ENCODE measurements at regions not wholly inside any gene's neighbourhood (a gene's known extent, or its start where the extent isn't known, plus 50 kb on each side); places are given as distances from the start of the nearest gene placed in this dataset.

DNA sequence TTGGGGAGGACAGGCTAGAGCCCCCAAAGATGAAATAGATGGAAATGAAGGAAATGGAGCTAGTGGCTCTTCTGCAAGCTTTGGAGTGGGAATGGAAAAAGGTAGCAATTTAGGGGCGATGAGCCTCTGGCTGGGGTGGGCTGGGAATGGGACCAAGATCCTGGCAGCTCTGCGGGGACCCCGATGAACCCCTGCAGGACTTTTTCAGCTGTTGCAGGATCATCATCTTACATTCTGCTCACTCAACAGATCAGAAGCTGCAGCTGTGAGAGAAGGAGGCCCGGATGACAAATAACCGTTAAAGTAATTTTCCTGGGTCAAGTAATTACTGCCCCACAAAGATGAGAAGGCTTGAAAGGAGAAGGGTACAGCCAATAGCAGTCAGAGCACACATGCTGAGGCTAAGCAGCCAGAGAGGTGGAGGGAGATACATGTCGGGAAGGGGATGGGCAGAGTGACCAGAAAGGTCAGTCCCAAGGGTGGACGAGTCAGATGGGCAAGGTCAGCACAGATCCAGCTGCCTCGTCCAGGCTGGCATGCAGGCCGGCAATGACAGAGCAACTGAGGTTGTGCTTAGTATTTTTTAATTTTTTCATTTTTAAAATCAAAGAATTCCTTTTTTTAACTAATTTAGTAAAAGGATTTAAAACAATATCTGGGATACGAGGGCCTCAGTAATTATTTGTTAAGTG lies 245.0 kb upstream of the RAB6C start:
- Mint-ChIP-seq H3K27ac (no peak overlapping the region), H3K4me1 (no peaks in the 10 kb centered on the region), H3K4me3 (no peak overlapping the region), H3K9me3 (peaks cover 0 to 3% (median 0%) of the 10 kb centered on the region in 7 donors), H3K27me3 (peaks cover 0 to 5% (median 0%) of the 10 kb centered on the region in 3 donors), H3K36me3 (no peaks in the 10 kb centered on the region)
- DNase-seq (no peak), ATAC-seq (ENCODE audit: low read depth in 2 of 2) (no peak)

- DNase-seq (no peak), ATAC-seq (ENCODE audit: low read depth in 2 of 2) (no peak)
- H3K27me3 Mint-ChIP-seq: peaks cover 0 to 12% (median 0%) of the 10 kb centered on the region in 3 donors
- H3K4me3 Mint-ChIP-seq: no peak overlapping the region
- no peaks in the 10 kb centered on the region for H3K4me1 Mint-ChIP-seq
- H3K9me3 Mint-ChIP-seq: peaks cover 0 to 3% (median 0%) of the 10 kb centered on the region in 7 donors
- no peaks in the 10 kb centered on the region for H3K36me3 Mint-ChIP-seq
- H3K27ac Mint-ChIP-seq: no peak overlapping the region
These were observed 243.9 kb upstream of the RAB6C start for GRCh38 chr2:129735576-129735975.

GRCh38 chr2:129737660-129738527 lies 241.6 kb upstream of the RAB6C start:
- Mint-ChIP-seq H3K36me3 (no peaks in the 10 kb centered on the region), H3K27me3 (peaks cover 0 to 12% (median 0%) of the 10 kb centered on the region in 3 donors), H3K4me1 (no peaks in the 10 kb centered on the region), H3K4me3 (no peak overlapping the region), H3K27ac (no peak overlapping the region), H3K9me3 (peaks cover 0 to 3% (median 0%) of the 10 kb centered on the region in 7 donors)
- DNase-seq (no peak), ATAC-seq (ENCODE audit: low read depth in 2 of 2) (no peak)

- peaks cover 0 to 3% (median 0%) of the 10 kb centered on the region in 7 donors for H3K9me3 Mint-ChIP-seq
- no peak for ATAC-seq (ENCODE audit: low read depth in 2 of 2)
- no peak overlapping the region for H3K27ac Mint-ChIP-seq
These were observed 240.7 kb upstream of the RAB6C start for GRCh38 chr2:129738799-129739198.

DNA sequence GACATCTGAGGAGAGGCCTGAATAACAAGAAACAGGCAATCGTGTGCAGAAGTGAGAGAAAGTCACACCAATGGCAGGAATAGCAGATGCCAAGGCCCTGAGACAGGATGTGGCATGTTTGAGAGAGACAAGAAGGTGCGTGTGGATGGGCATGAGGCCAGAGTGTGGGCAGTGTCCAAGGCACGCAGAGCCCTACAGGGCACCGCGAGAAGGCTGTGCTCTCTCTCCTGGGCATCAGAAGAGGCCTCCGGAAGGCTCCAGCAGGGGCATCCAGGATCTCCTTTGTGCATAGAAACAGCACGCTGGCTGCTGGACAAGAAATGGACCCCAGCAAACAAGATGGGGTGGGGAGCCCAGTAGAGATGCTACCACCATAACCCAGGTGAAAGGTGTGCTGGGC lies 239.0 kb upstream of the RAB6C start:
- H3K9me3 Mint-ChIP-seq: peaks cover 0 to 3% (median 0%) of the 10 kb centered on the region in 7 donors
- peaks cover 0 to 12% (median 0%) of the 10 kb centered on the region in 3 donors for H3K27me3 Mint-ChIP-seq
- no peaks in the 10 kb centered on the region for H3K4me1 Mint-ChIP-seq
- DNase-seq: no peak
- no peak overlapping the region for H3K4me3 Mint-ChIP-seq
- H3K36me3 Mint-ChIP-seq: no peaks in the 10 kb centered on the region
- ATAC-seq (ENCODE audit: low read depth in 2 of 2): no peak
- peak overlapping the region in 1 of 6 donors; percentile 28 for H3K27ac Mint-ChIP-seq

More at GRCh38 chr2:129738799-129739198, 240.7 kb upstream of the RAB6C start:
- H3K27me3 Mint-ChIP-seq: peaks cover 0 to 12% (median 0%) of the 10 kb centered on the region in 3 donors
- H3K4me1 Mint-ChIP-seq: no peaks in the 10 kb centered on the region
- no peak for DNase-seq
- H3K36me3 Mint-ChIP-seq: no peaks in the 10 kb centered on the region
- no peak overlapping the region for H3K4me3 Mint-ChIP-seq

DNA sequence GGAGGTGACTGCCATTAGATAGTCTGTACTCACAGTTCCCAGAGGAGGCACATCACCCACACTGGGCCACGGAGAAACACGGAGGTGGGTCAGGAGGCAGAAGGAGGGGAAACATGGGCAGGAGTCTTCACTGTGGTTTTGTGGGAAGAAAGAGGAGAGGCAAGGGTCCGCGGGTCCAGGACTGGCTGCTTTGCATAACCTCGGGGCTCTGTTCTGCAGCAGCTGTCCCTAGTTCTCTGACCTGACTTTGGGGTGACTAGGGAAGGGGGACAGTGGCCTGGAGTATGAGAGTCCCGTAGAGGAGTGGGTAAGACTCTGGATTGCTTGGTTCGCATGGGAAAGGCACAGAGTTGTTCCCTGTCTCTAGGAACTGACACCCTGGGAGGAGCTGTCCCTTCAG lies 238.3 kb upstream of the RAB6C start:
- ATAC-seq (ENCODE audit: low read depth in 2 of 2) (no peak), DNase-seq (no peak)
- Mint-ChIP-seq H3K4me1 (no peaks in the 10 kb centered on the region), H3K27ac (peak overlapping the region in 1 of 6 donors; percentile 33), H3K27me3 (peaks cover 0 to 16% (median 6%) of the 10 kb centered on the region in 3 donors), H3K9me3 (peaks cover 0 to 4% (median 1%) of the 10 kb centered on the region in 7 donors), H3K36me3 (no peaks in the 10 kb centered on the region), H3K4me3 (no peak overlapping the region)

DNA sequence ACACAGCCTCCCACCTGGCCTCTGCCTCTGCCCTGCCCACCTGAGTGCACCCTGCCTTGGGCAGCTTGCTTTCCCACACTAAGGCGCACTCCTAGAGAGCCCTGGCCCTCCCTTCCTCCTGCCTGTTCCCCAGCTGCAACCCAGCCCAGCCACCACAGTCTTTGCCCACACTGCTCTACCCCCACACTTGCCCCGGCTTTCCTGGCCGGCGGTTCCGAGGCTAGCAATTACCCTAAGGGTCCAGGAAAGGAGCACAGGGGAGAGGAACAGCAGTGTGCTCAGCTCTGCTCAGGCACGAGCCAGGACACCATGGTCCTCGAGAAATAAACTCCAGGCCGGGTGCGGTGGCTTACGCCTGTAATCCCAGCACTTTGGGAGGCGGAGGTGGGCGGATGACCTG lies 237.8 kb upstream of the RAB6C start:
- Mint-ChIP-seq H3K4me1 (no peaks in the 10 kb centered on the region), H3K36me3 (no peaks in the 10 kb centered on the region), H3K4me3 (no peak overlapping the region), H3K27me3 (peaks cover 0 to 17% (median 11%) of the 10 kb centered on the region in 3 donors), H3K9me3 (peaks cover 0 to 4% (median 1%) of the 10 kb centered on the region in 7 donors), H3K27ac (no peak overlapping the region)
- DNase-seq (no peak), ATAC-seq (ENCODE audit: low read depth in 2 of 2) (no peak)

DNA sequence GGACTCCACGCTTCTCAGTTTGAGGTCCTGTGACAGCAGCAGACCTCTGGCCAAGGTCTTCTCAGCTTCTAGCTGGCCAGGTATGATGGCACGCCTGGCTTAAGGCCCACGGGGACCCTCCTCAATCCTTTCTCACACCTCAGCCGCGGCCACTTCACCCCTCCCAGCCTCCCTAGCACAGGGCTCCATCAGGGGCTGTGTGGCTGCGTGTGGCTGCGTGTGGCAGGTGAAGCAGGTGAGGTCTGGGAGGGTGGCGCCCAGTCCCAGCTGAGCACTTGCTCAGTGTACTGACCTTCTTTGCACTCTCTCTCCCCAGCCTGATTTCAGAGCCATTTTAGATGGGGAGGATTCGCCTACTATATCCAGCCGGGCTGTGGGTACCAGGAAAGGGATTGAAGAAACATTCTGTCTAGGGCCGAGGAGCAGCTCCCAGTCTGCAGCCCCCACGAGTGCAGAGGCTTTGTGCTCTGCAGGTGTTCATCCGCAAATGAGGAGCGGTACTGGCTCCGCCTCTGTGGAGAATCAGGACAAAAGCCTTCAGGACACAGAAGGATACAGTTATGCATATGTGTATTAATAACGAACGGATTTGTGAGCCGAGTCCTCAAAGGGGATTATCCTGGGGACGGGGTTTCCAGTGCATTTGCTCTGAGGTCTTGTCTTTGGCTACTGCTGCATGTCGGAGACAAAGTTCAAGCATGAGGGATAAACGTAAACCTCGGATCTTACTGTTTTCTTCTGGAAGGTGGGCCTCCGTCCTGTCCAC lies 236.9 kb upstream of the RAB6C start:
- no peak for DNase-seq
- Mint-ChIP-seq H3K27ac (no peak overlapping the region), H3K9me3 (peaks cover 0 to 4% (median 1%) of the 10 kb centered on the region in 7 donors), H3K36me3 (no peaks in the 10 kb centered on the region), H3K27me3 (peaks cover 0 to 17% (median 11%) of the 10 kb centered on the region in 3 donors), H3K4me3 (no peak overlapping the region), H3K4me1 (no peaks in the 10 kb centered on the region)
- no peak for ATAC-seq (ENCODE audit: low read depth in 2 of 2)

DNA sequence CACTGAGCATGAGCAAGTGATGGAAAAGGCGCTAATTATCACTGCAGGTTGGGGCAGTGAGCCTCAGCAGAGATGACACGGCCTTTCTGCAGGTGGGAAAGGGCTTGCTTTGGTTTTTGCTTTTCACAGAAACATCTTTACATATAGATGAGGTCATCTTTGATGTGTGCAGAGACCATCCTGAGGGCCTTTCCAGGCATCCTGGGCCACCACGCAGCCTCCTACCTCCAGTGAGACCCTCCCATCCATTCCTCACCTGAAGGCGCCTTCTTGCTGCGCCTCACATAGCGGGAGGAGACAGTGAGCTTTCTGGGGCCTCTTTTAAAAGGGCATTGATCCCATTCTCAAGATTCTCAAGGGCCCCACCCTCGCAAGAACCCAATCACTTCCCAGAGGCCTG lies 235.3 kb upstream of the RAB6C start:
- no peaks in the 10 kb centered on the region for H3K36me3 Mint-ChIP-seq
- peaks cover 0 to 18% (median 16%) of the 10 kb centered on the region in 3 donors for H3K27me3 Mint-ChIP-seq
- no peak overlapping the region for H3K27ac Mint-ChIP-seq
- H3K4me3 Mint-ChIP-seq: no peak overlapping the region
- H3K9me3 Mint-ChIP-seq: peaks cover 0 to 4% (median 0%) of the 10 kb centered on the region in 7 donors
- ATAC-seq (ENCODE audit: low read depth in 2 of 2) (no peak), DNase-seq (no peak)
- H3K4me1 Mint-ChIP-seq: no peaks in the 10 kb centered on the region

DNA sequence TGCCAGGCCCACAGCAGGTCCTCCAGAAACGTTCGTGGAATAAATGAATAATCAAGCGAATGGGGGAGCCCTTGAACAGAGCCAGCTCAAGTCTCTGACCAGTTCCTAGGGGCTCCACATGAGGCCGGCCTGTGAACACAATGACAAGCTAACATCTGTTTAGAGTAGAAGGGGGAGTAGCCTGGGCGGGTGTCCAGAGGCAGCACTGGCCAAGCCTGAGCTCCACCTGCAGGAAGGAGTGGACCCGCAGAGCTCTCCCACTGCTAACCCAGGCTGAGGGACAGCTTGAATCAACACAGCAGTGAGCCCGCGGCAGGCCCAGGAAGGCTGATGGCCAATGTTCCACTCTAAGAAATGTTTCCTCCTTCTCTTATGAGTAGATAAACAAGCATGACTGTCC lies 234.8 kb upstream of the RAB6C start:
- Mint-ChIP-seq H3K4me1 (no peaks in the 10 kb centered on the region), H3K27ac (no peak overlapping the region), H3K36me3 (no peaks in the 10 kb centered on the region), H3K27me3 (peaks cover 0 to 21% (median 21%) of the 10 kb centered on the region in 3 donors), H3K4me3 (no peak overlapping the region), H3K9me3 (peaks cover 0 to 4% (median 0%) of the 10 kb centered on the region in 7 donors)
- DNase-seq (no peak), ATAC-seq (ENCODE audit: low read depth in 2 of 2) (no peak)

- Mint-ChIP-seq H3K36me3 (no peaks in the 10 kb centered on the region), H3K9me3 (peaks cover 0 to 7% (median 2%) of the 10 kb centered on the region in 7 donors), H3K27me3 (peaks cover 0 to 26% (median 21%) of the 10 kb centered on the region in 3 donors), H3K4me3 (no peak overlapping the region), H3K4me1 (no peaks in the 10 kb centered on the region), H3K27ac (no peak overlapping the region)
- DNase-seq (no peak), ATAC-seq (ENCODE audit: low read depth in 2 of 2) (no peak)
These were observed 231.9 kb upstream of the RAB6C start for GRCh38 chr2:129747500-129748125.

- Mint-ChIP-seq H3K27me3 (peaks cover 0 to 26% (median 21%) of the 10 kb centered on the region in 3 donors), H3K4me1 (no peaks in the 10 kb centered on the region), H3K4me3 (no peak overlapping the region), H3K27ac (no peak overlapping the region), H3K9me3 (peaks cover 0 to 7% (median 2%) of the 10 kb centered on the region in 7 donors), H3K36me3 (no peaks in the 10 kb centered on the region)
- DNase-seq (no peak), ATAC-seq (ENCODE audit: low read depth in 2 of 2) (no peak)
These were observed 231.2 kb upstream of the RAB6C start for GRCh38 chr2:129748250-129748649.

DNA sequence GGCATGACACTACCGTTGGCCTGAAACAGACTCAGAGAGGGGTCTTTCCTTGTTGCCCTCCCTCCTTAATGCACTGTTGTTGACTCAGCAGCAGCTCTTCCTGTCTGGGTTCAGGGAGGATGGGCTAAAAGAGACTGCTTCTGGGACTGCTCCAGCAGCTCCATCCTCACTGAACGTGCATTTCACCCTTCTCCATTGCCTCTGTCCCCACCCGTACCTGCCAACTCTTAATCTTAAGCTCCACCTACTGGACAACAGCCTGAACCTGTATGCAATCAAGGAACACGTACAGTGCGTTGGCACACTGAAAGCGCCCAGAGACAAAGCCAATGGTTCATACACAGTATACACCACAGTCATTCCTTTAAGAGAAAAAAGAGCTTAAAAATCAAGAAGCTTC lies 230.8 kb upstream of the RAB6C start:
- no peaks in the 10 kb centered on the region for H3K36me3 Mint-ChIP-seq
- H3K4me3 Mint-ChIP-seq: no peak overlapping the region
- peaks cover 0 to 26% (median 21%) of the 10 kb centered on the region in 3 donors for H3K27me3 Mint-ChIP-seq
- H3K4me1 Mint-ChIP-seq: no peaks in the 10 kb centered on the region
- H3K9me3 Mint-ChIP-seq: peaks cover 0 to 7% (median 2%) of the 10 kb centered on the region in 7 donors
- peak overlapping the region in 1 of 6 donors; percentile 42 for H3K27ac Mint-ChIP-seq
- DNase-seq: no peak
- ATAC-seq (ENCODE audit: low read depth in 2 of 2): no peak
